Vagina (tissue), 2 donors: ENCODE measurements at regions not wholly inside any gene's neighbourhood (a gene's known extent, or its start where the extent isn't known, plus 50 kb on each side); places are given as distances from the start of the nearest gene placed in this dataset.

Experiments used
- DNase-seq, 2 donors: peaks; one replicate each; pipeline ENCODE4 v3.0.0-alpha.2; 2017; ENCODE audit errors: extremely low spot score in 2 of 2
- H3K27ac ChIP-seq: fragments of 200-600 bp; sonication (generic); one replicate; pipeline ENCODE4 v1.5.1; 2019
- H3K27me3 ChIP-seq: fragments of 200-600 bp; sonication (generic); one replicate; pipeline ENCODE4 v1.5.1; 2019
- H3K36me3 ChIP-seq, 2 donors: fragments of 200-600 bp; sonication (generic); one replicate each; pipeline ENCODE4 v1.5.1; 2017 to 2019
- H3K4me1 ChIP-seq: fragments of 200-600 bp; sonication (generic); one replicate; pipeline ENCODE4 v1.5.1; 2019
- H3K4me3 ChIP-seq, 2 donors: fragments of 200-600 bp; sonication (generic); 1 replicate in 1 of 2; 2 replicates in 1 of 2; pipeline ENCODE4 v1.5.1; 2016 to 2019
- H3K9me3 ChIP-seq: fragments of 200-600 bp; sonication (generic); one replicate; pipeline ENCODE4 v1.5.1; 2019
- CTCF ChIP-seq, 3 experiments: fragments of 450-650 bp in 2 of 3; fragments of 200-600 bp in 1 of 3; sonication (generic) in 1 of 3; IDR thresholded peaks; one replicate each; pipeline ENCODE4 v1.5.1; 2017 to 2019; ENCODE audit warnings: antibody characterized with exemption in 3 of 3, mild to moderate bottlenecking in 2 of 3, moderate library complexity in 2 of 3
- POLR2A ChIP-seq, 2 donors: fragments of 450-650 bp; IDR thresholded peaks; one replicate each; pipeline ENCODE4 v1.6.1; 2017; ENCODE audit warnings: antibody characterized with exemption in 2 of 2, mild to moderate bottlenecking in 2 of 2, moderate library complexity in 2 of 2
- POLR2AphosphoS5 ChIP-seq, 2 donors: sonication (generic); formaldehyde crosslinking; IDR thresholded peaks; one replicate each; pipeline ENCODE4 v1.9.0; 2017; ENCODE audit warnings: antibody characterized with exemption in 2 of 2, mild to moderate bottlenecking in 2 of 2, low read depth in 1 of 2; ENCODE audit not compliant: insufficient read depth in 1 of 2
- intact Hi-C: fragments of 100-400 bp; cut with DNase I; formaldehyde crosslinking; loops from one replicate; pipeline ENCODE4 v1.15.1; 2023

- Histone ChIP-seq H3K27me3 (no peaks in the 10 kb centered on the region), H3K27ac (no peak overlapping the region), H3K36me3 (no peaks in the 10 kb centered on the region), H3K9me3 (no peaks in the 10 kb centered on the region), H3K4me3 (no peak overlapping the region), H3K4me1 (no peaks in the 10 kb centered on the region)
- intact Hi-C loops, result no loop called here
- TF ChIP-seq POLR2A (IDR thresholded peaks at IDR 0.05), result no peak
- no peak for TF ChIP-seq CTCF (IDR thresholded peaks at IDR 0.05)
- no peak for TF ChIP-seq POLR2AphosphoS5 (IDR thresholded peaks at IDR 0.05; ENCODE audit: insufficient read depth in 1 of 2, low read depth in 1 of 2)
- no peak for DNase-seq
These were observed 594.4 kb downstream of the MATN1 start for GRCh38 chr1:30129001-30129408.

- DNase-seq, result no peak
- H3K4me3 ChIP-seq, result no peak overlapping the region
- no peaks in the 10 kb centered on the region for H3K4me1 ChIP-seq
- no peak overlapping the region for H3K27ac ChIP-seq
- TF ChIP-seq POLR2A (IDR thresholded peaks at IDR 0.05), result no peak
- TF ChIP-seq POLR2AphosphoS5 (IDR thresholded peaks at IDR 0.05; ENCODE audit: insufficient read depth in 1 of 2, low read depth in 1 of 2), result no peak
- TF ChIP-seq CTCF (IDR thresholded peaks at IDR 0.05), result no peak
- H3K36me3 ChIP-seq, result no peaks in the 10 kb centered on the region
- no peaks in the 10 kb centered on the region for H3K9me3 ChIP-seq
- no peaks in the 10 kb centered on the region for H3K27me3 ChIP-seq
- intact Hi-C loops, result no loop called here
These were observed 596.5 kb downstream of the MATN1 start for GRCh38 chr1:30126848-30127247.

- Histone ChIP-seq H3K4me3 (no peak overlapping the region), H3K27me3 (no peaks in the 10 kb centered on the region), H3K36me3 (no peaks in the 10 kb centered on the region), H3K4me1 (no peaks in the 10 kb centered on the region), H3K9me3 (no peaks in the 10 kb centered on the region), H3K27ac (no peak overlapping the region)
- no peak for TF ChIP-seq CTCF (IDR thresholded peaks at IDR 0.05)
- TF ChIP-seq POLR2A (IDR thresholded peaks at IDR 0.05), result no peak
- no peak for TF ChIP-seq POLR2AphosphoS5 (IDR thresholded peaks at IDR 0.05; ENCODE audit: insufficient read depth in 1 of 2, low read depth in 1 of 2)
- DNase-seq, result no peak
- intact Hi-C loops, result no loop called here
These were observed 597.6 kb downstream of the MATN1 start for GRCh38 chr1:30125821-30126170.

- no peaks in the 10 kb centered on the region for H3K4me1 ChIP-seq
- H3K27ac ChIP-seq, result no peak overlapping the region
- DNase-seq, result no peak
- no peak for TF ChIP-seq POLR2A (IDR thresholded peaks at IDR 0.05)
- TF ChIP-seq POLR2AphosphoS5 (IDR thresholded peaks at IDR 0.05; ENCODE audit: insufficient read depth in 1 of 2, low read depth in 1 of 2), result no peak
- no peak for TF ChIP-seq CTCF (IDR thresholded peaks at IDR 0.05)
- no peaks in the 10 kb centered on the region for H3K36me3 ChIP-seq
- H3K9me3 ChIP-seq, result no peaks in the 10 kb centered on the region
- intact Hi-C loops, result no loop called here
- H3K27me3 ChIP-seq, result no peaks in the 10 kb centered on the region
- H3K4me3 ChIP-seq, result no peak overlapping the region
These were observed 598.2 kb downstream of the MATN1 start for GRCh38 chr1:30125021-30125820.

- Histone ChIP-seq H3K36me3 (no peaks in the 10 kb centered on the region), H3K27ac (no peak overlapping the region), H3K9me3 (no peaks in the 10 kb centered on the region), H3K27me3 (no peaks in the 10 kb centered on the region), H3K4me1 (no peaks in the 10 kb centered on the region), H3K4me3 (no peak overlapping the region)
- intact Hi-C loops, result no loop called here
- TF ChIP-seq POLR2A (IDR thresholded peaks at IDR 0.05) (no peak), POLR2AphosphoS5 (IDR thresholded peaks at IDR 0.05; ENCODE audit: insufficient read depth in 1 of 2, low read depth in 1 of 2) (no peak), CTCF (IDR thresholded peaks at IDR 0.05) (no peak)
- no peak for DNase-seq
These were observed 599.5 kb downstream of the MATN1 start for GRCh38 chr1:30123896-30124295.
